ENCODE measurements at regions not wholly inside any gene's neighbourhood (a gene's known extent, or its start where the extent isn't known, plus 50 kb on each side); places are given as distances from the start of the nearest gene placed in this dataset.

GRCh38 chr3:113152849-113153248 is 58.5 kb upstream of the BOC start:
- Histone ChIP-seq H2AFZ (ENCODE audit: low read depth, low read length, poor library complexity, severe bottlenecking) (no peak overlapping the region), H4K20me1 (ENCODE audit: insufficient read depth) (no peaks in the 10 kb centered on the region), H3K79me2 (ENCODE audit: insufficient read depth, low read length) (no peaks in the 10 kb centered on the region), H3K9me2 (ENCODE audit: insufficient read depth) (0 out of 2 replicates have a peak, but pooled peaks cover under 1% of the 10 kb centered on the region), H3K4me3 (replicated peaks in 1 of 2; ENCODE audit: low read depth in 1 of 2, low read length in 2 of 2) (no peak overlapping the region), H3K27ac (ENCODE audit: low read depth, low read length) (no peak overlapping the region), H3K4me2 (ENCODE audit: low read length) (no peak overlapping the region), H3K9me3 (ENCODE audit: control insufficient read depth in 1 of 2, insufficient read depth in 1 of 2, low read depth in 1 of 2, low read length in 2 of 2) (no peaks in the 10 kb centered on the region), H3K4me1 (ENCODE audit: control insufficient read depth in 1 of 2, insufficient read depth in 2 of 2, low read length in 2 of 2) (0 out of 4 replicates have a peak, but pooled peaks cover 0 to 2% of the 10 kb centered on the region in 2 experiments), H3K36me3 (ENCODE audit: control insufficient read depth in 1 of 2, insufficient read depth in 2 of 2, low read length in 2 of 2) (no peaks in the 10 kb centered on the region), H3K27me3 (ENCODE audit: insufficient read depth, low read length) (no peaks in the 10 kb centered on the region), H3K9ac (ENCODE audit: low read length) (no peak overlapping the region)
- RAD21 ChIA-PET (ENCODE audit: low non-redundant PET in 1 of 2, low total read pairs in 2 of 2, uncharacterized antibody in 2 of 2, unreplicated experiment in 2 of 2) = no interaction called here
- CTCF ChIA-PET = no interaction called here
- intact Hi-C loops (cut with micrococcal nuclease) = no loop called here
- ATAC-seq = no peak
- POLR2A ChIA-PET = no interaction called here
- DNase-seq (ENCODE audit: low read depth, low spot score) = no peak
- no peak for TF ChIP-seq ZNF274 (IDR thresholded peaks at IDR 0.05; ENCODE audit: low read depth, low read length)
- TF ChIP-seq SRF (IDR thresholded peaks at IDR 0.05; ENCODE audit: low read depth) = no peak
- TF ChIP-seq CBX3 (IDR thresholded peaks at IDR 0.05; ENCODE audit: low read depth) = no peak
- no peak for TF ChIP-seq TCF7L2 (IDR thresholded peaks at IDR 0.05; ENCODE audit: borderline replicate concordance, extremely low read depth, insufficient read depth, insufficient read length)
- TF ChIP-seq, protein P1, sequence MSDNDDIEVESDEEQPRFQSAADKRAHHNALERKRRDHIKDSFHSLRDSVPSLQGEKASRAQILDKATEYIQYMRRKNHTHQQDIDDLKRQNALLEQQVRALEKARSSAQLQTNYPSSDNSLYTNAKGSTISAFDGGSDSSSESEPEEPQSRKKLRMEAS (IDR thresholded peaks at IDR 0.05) = no peak
- no peak for TF ChIP-seq SIN3A (IDR thresholded peaks at IDR 0.05; ENCODE audit: low read depth)
- no peak for TF ChIP-seq YY1 (IDR thresholded peaks at IDR 0.05; ENCODE audit: extremely low read depth, insufficient replicate concordance, low read depth, low read length)
- no peak for TF ChIP-seq SP1 (IDR thresholded peaks at IDR 0.05; ENCODE audit: low read depth)
- no peak for TF ChIP-seq ZBTB33 (IDR thresholded peaks at IDR 0.05; ENCODE audit: extremely low read depth, insufficient replicate concordance, low read length)
- TF ChIP-seq ELF1 (IDR thresholded peaks at IDR 0.05; ENCODE audit: borderline replicate concordance, low read depth) = no peak
- TF ChIP-seq, protein P2, sequence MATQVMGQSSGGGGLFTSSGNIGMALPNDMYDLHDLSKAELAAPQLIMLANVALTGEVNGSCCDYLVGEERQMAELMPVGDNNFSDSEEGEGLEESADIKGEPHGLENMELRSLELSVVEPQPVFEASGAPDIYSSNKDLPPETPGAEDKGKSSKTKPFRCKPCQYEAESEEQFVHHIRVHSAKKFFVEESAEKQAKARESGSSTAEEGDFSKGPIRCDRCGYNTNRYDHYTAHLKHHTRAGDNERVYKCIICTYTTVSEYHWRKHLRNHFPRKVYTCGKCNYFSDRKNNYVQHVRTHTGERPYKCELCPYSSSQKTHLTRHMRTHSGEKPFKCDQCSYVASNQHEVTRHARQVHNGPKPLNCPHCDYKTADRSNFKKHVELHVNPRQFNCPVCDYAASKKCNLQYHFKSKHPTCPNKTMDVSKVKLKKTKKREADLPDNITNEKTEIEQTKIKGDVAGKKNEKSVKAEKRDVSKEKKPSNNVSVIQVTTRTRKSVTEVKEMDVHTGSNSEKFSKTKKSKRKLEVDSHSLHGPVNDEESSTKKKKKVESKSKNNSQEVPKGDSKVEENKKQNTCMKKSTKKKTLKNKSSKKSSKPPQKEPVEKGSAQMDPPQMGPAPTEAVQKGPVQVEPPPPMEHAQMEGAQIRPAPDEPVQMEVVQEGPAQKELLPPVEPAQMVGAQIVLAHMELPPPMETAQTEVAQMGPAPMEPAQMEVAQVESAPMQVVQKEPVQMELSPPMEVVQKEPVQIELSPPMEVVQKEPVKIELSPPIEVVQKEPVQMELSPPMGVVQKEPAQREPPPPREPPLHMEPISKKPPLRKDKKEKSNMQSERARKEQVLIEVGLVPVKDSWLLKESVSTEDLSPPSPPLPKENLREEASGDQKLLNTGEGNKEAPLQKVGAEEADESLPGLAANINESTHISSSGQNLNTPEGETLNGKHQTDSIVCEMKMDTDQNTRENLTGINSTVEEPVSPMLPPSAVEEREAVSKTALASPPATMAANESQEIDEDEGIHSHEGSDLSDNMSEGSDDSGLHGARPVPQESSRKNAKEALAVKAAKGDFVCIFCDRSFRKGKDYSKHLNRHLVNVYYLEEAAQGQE (IDR thresholded peaks at IDR 0.05; ENCODE audit: low read depth) = no peak
- TF ChIP-seq FOSL1 (IDR thresholded peaks at IDR 0.05; ENCODE audit: low read depth) = no peak
- no peak for TF ChIP-seq POLR2A (IDR thresholded peaks at IDR 0.05; ENCODE audit: borderline replicate concordance, extremely low read depth, insufficient read depth, insufficient read length)
- TF ChIP-seq JUND (IDR thresholded peaks at IDR 0.05) = no peak
- TF ChIP-seq EGR1 (IDR thresholded peaks at IDR 0.05; ENCODE audit: low read depth) = no peak
- TF ChIP-seq CEBPB (IDR thresholded peaks at IDR 0.05; ENCODE audit: low read depth) = no peak
- no peak for TF ChIP-seq EZH2 (IDR thresholded peaks at IDR 0.05)
- no peak for TF ChIP-seq RAD21 (IDR thresholded peaks at IDR 0.05; ENCODE audit: low read depth)
- BruUV-seq (replicated peaks) = no TSS peak
